ENCODE measurements at regions not wholly inside any gene's neighbourhood (a gene's known extent, or its start where the extent isn't known, plus 50 kb on each side); places are given as distances from the start of the nearest gene placed in this dataset.

- TF ChIP-seq CTCF (conservative IDR thresholded peaks at IDR 0.05 in 1 of 2, IDR thresholded peaks at IDR 0.05 in 1 of 2; ENCODE audit: low read depth in 1 of 2, low read length in 2 of 2) (no peak), EZH2 (IDR thresholded peaks at IDR 0.05; ENCODE audit: low read length, missing control alignments) (no peak)
Observed at GRCh38 chr1:34371829-34372532, 195.3 kb downstream of the C1orf94 start.
